Activated CD4-positive, alpha-beta T cell treated with anti-CD3 and anti-CD28 coated beads, Interleukin-2, amount 10 ng/mL, durations not matched to agents 7 days and 5 days (primary cell): ENCODE measurements at regions not wholly inside any gene's neighbourhood (a gene's known extent, or its start where the extent isn't known, plus 50 kb on each side); places are given as distances from the start of the nearest gene placed in this dataset.
"Not testable (repeated sequence)": the region's sequence is repeated elsewhere in the genome, so short reads cannot be mapped to it uniquely, and the experiment has no call there.

ENCODE experiments used
- CTCF ChIA-PET: fragments of 350-600 bp; sonication (Branson Sonifier 250); formaldehyde crosslinking; loops from one replicate; lab custom pipeline; 2021; ENCODE audit warnings: antibody characterized with exemption; lab: Charles Lee
- POLR2A ChIA-PET: fragments of 350-600 bp; sonication (Branson Sonifier 250); formaldehyde crosslinking; loops from one replicate; lab custom pipeline; 2021; ENCODE audit warnings: antibody characterized with exemption; lab: Charles Lee
- DNase-seq: peaks from one replicate; pipeline ENCODE4 v3.0.0-alpha.2; 2020
- H3K27ac Mint-ChIP-seq: one replicate; pipeline ENCODE4 v1.8.0; 2021; ENCODE audit warnings: mild to moderate bottlenecking, moderate library complexity, mixed read lengths
- H3K27me3 Mint-ChIP-seq: one replicate; pipeline ENCODE4 v1.8.0; 2021; ENCODE audit warnings: mixed read lengths
- H3K36me3 Mint-ChIP-seq: one replicate; pipeline ENCODE4 v1.8.0; 2021; ENCODE audit warnings: low read depth, mixed read lengths
- H3K4me1 Mint-ChIP-seq: one replicate; pipeline ENCODE4 v1.8.0; 2021; ENCODE audit warnings: mixed read lengths
- H3K4me3 Mint-ChIP-seq: one replicate; pipeline ENCODE4 v1.8.0; 2021; ENCODE audit warnings: mild to moderate bottlenecking, moderate library complexity, mixed read lengths
- H3K9me3 Mint-ChIP-seq: one replicate; pipeline ENCODE4 v1.8.0; 2021; ENCODE audit warnings: mixed read lengths

DNA sequence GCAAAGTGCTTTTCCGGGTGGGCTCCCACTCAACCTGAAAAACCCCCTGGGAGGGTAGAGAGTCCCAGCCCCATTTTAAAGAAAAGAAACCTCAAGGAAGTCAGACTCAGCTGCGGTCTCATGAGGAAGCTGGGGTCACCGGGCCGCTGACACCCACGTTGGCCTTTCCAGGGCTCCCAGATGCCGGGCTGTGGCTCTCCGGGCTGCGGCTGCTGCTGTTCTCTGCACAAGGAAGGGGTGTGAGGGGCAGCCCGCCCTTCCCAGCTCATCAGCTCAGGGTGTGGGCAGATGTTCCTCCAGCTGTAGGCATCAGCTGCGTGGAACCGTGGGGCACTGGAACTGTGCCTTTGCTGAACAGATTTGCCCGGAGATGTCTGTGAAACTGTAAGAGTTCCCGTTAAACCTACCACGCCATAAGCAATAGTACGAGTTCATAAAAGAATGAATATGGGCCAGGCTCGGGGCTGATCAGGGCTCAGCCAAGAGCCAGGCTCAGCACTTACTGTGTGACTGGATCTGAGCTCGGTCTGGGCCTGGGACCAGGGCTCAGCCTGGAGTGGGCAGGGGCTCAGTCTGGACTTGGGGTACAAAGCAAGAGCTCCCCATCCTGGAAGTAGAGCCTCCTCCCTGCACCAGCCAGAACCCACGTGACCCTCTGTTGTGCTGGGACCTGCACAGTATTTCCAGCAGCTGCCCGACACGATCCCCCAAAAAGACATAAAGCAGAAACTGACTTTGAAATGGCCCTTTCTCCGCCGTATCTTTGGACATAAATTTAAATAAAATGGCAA is 130.2 kb upstream of the PPP1R26 start:
- no peaks in the 10 kb centered on the region for H3K36me3 Mint-ChIP-seq
- no peak for DNase-seq
- H3K27ac Mint-ChIP-seq = no peak overlapping the region
- no peak overlapping the region for H3K4me3 Mint-ChIP-seq
- ChIA-PET POLR2A (interaction anchor here (0.5 kb wide), 1 partner anchor 507 kb away, joined by 3 read pairs; no protein-coding TSS in a partner anchor), CTCF (no interaction called here)
- no peaks in the 10 kb centered on the region for H3K4me1 Mint-ChIP-seq
- H3K9me3 Mint-ChIP-seq = no peaks in the 10 kb centered on the region
- H3K27me3 Mint-ChIP-seq = no peaks in the 10 kb centered on the region

DNA sequence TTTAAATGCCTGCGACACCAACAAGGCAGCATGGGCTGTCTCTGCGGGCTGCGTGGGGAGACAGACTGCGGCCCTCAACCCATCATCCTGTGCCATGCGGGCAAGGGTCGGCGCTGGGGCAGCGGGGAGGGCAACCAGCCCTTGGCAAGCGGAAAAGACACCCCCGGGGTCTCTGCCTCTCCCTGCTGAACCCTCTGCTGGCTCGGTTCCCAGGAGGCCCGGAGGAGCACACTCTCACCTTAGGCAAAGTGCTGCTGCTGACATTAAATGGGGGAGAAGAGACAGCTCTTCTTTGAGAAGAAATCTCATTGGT is 129.6 kb upstream of the PPP1R26 start:
- DNase-seq = no peak
- H3K9me3 Mint-ChIP-seq = no peaks in the 10 kb centered on the region
- no peaks in the 10 kb centered on the region for H3K27me3 Mint-ChIP-seq
- no peak overlapping the region for H3K27ac Mint-ChIP-seq
- POLR2A ChIA-PET = no interaction called here
- H3K4me1 Mint-ChIP-seq = no peaks in the 10 kb centered on the region
- no peaks in the 10 kb centered on the region for H3K36me3 Mint-ChIP-seq
- H3K4me3 Mint-ChIP-seq = no peak overlapping the region
- CTCF ChIA-PET = no interaction called here

- no peak for DNase-seq
- Mint-ChIP-seq H3K4me1 (no peaks in the 10 kb centered on the region), H3K36me3 (no peaks in the 10 kb centered on the region), H3K27me3 (no peaks in the 10 kb centered on the region), H3K4me3 (no peak overlapping the region), H3K9me3 (no peaks in the 10 kb centered on the region), H3K27ac (no peak overlapping the region)
- ChIA-PET CTCF (no interaction called here), POLR2A (no interaction called here)
Observed at GRCh38 chr9:135353935-135354334, 125.6 kb upstream of the PPP1R26 start.

DNA sequence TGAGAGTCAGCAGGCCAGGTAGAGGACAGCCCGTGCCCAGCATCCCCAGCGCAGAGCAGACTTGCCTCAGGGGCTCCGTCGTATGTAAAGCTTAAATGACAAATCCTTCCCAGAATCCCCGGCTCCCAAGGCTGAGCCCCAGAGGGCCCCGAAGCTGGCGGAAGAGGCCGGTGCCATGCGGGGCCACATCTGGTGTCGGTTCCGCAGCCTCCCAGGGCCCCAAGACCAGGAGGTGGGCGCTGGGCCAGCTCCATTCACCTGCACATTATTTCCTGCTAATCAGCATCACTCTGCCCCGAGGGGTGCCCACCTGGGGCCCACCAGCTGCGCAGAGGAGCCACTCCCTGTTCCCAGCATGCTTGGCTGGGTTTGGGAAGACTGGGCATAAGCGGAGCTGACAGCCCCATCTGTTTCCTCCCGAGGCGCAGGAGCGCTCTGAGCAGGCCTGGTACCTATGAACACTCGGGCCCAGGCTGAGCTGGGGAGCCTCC is 124.0 kb upstream of the PPP1R26 start:
- DNase-seq = no peak
- ChIA-PET POLR2A (no interaction called here), CTCF (no interaction called here)
- Mint-ChIP-seq H3K4me1 (peaks cover 14% of the 10 kb centered on the region), H3K9me3 (no peaks in the 10 kb centered on the region), H3K27me3 (no peaks in the 10 kb centered on the region), H3K4me3 (no peak overlapping the region), H3K36me3 (no peaks in the 10 kb centered on the region), H3K27ac (no peak overlapping the region)

- POLR2A ChIA-PET = no interaction called here
- no peaks in the 10 kb centered on the region for H3K9me3 Mint-ChIP-seq
- no peaks in the 10 kb centered on the region for H3K36me3 Mint-ChIP-seq
- H3K4me1 Mint-ChIP-seq = peaks cover 18% of the 10 kb centered on the region
- no peak for DNase-seq
- no peak overlapping the region for H3K27ac Mint-ChIP-seq
- no peak overlapping the region for H3K4me3 Mint-ChIP-seq
- CTCF ChIA-PET = no interaction called here
- no peaks in the 10 kb centered on the region for H3K27me3 Mint-ChIP-seq
Observed at GRCh38 chr9:135356021-135356420, 123.6 kb upstream of the PPP1R26 start.

DNA sequence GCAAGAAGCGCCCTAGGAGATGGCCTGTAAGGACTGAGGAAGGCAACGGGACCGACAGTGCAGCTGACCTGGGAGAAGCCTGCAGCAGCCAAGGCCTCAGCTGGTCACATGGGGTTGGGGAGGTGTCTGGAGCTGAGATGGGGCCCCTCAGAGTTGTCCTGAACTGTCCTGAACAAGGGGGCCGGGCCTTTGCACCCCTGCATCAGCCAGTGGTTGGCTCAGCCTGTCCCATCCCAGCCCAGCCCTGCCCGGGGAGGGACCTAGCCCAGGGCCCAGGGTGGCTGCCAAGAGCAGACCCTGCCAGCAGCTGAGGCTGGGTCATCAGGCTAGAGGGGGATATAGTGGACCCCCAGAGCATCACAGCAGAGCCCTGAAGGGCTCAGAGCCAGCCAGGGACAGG is 122.8 kb upstream of the PPP1R26 start:
- H3K27ac Mint-ChIP-seq = peak overlapping the region; percentile 36
- H3K4me3 Mint-ChIP-seq = no peak overlapping the region
- no peaks in the 10 kb centered on the region for H3K9me3 Mint-ChIP-seq
- ChIA-PET POLR2A (no interaction called here), CTCF (no interaction called here)
- DNase-seq = no peak
- H3K27me3 Mint-ChIP-seq = no peaks in the 10 kb centered on the region
- no peaks in the 10 kb centered on the region for H3K36me3 Mint-ChIP-seq
- H3K4me1 Mint-ChIP-seq = peaks cover 18% of the 10 kb centered on the region

- no peak overlapping the region for H3K4me3 Mint-ChIP-seq
- DNase-seq = no peak
- POLR2A ChIA-PET = no interaction called here
- CTCF ChIA-PET = no interaction called here
- H3K27me3 Mint-ChIP-seq = no peaks in the 10 kb centered on the region
- H3K4me1 Mint-ChIP-seq = peaks cover 18% of the 10 kb centered on the region
- H3K9me3 Mint-ChIP-seq = no peaks in the 10 kb centered on the region
- H3K27ac Mint-ChIP-seq = no peak overlapping the region
- no peaks in the 10 kb centered on the region for H3K36me3 Mint-ChIP-seq
Observed at GRCh38 chr9:135357863-135358551, 121.6 kb upstream of the PPP1R26 start.

DNA sequence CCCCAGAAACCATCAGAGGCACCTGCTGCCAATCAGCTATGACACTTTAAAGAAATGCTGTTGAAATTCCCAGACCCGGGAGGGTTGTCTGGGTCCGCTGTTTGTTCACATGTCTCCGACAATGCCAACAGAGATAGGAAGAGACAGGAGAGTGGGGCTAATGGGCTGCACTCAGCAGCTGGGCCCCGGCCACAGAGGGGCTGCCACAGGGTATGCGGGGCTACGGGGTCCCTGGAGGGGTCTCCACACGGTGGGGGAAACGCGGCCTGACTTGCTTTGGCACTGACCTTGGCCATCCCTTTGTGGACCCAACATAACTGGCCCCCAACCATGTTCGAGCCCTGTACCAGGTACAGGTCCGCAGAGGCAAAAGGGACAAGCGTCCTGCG is 121.0 kb upstream of the PPP1R26 start:
- DNase-seq = no peak
- peaks cover 18% of the 10 kb centered on the region for H3K4me1 Mint-ChIP-seq
- no peak overlapping the region for H3K4me3 Mint-ChIP-seq
- H3K36me3 Mint-ChIP-seq = no peaks in the 10 kb centered on the region
- H3K9me3 Mint-ChIP-seq = no peaks in the 10 kb centered on the region
- no peaks in the 10 kb centered on the region for H3K27me3 Mint-ChIP-seq
- CTCF ChIA-PET = no interaction called here
- POLR2A ChIA-PET = no interaction called here
- H3K27ac Mint-ChIP-seq = no peak overlapping the region

DNA sequence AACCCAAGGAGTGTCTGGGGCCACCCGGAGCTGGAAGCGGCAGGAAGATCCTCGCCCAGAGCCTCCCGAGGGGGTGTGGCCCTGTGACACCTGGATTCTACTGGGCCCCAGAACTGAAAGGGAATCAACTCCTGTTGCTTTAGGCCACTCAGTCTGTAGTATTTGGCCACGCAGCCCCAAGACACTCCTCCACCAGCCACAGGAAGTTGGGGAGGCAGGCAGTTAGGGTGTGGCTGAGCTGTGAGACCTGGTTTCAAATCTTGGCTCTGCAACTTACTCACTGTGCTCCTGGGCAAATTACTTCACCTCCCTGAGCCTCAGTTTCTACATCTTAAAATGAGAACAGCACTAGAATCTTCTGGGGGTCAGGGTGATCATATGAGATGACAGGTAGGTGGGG is 119.8 kb upstream of the PPP1R26 start:
- Mint-ChIP-seq H3K9me3 (no peaks in the 10 kb centered on the region), H3K4me1 (peaks cover 18% of the 10 kb centered on the region), H3K4me3 (peak overlapping the region; percentile 2), H3K27me3 (no peaks in the 10 kb centered on the region), H3K36me3 (no peaks in the 10 kb centered on the region), H3K27ac (peak overlapping the region; percentile 88)
- CTCF ChIA-PET = no interaction called here
- peak; percentile 46 for DNase-seq
- POLR2A ChIA-PET = no interaction called here

GRCh38 chr9:135360617-135361016 is 119.0 kb upstream of the PPP1R26 start:
- ChIA-PET CTCF (no interaction called here), POLR2A (interaction anchor here (0.5 kb wide), 1 partner anchor 794 kb away, joined by 4 read pairs; no protein-coding TSS in a partner anchor)
- Mint-ChIP-seq H3K4me3 (no peak overlapping the region), H3K27ac (peak overlapping the region; percentile 88), H3K36me3 (no peaks in the 10 kb centered on the region), H3K4me1 (peaks cover 18% of the 10 kb centered on the region), H3K27me3 (no peaks in the 10 kb centered on the region), H3K9me3 (no peaks in the 10 kb centered on the region)
- DNase-seq = no peak

DNA sequence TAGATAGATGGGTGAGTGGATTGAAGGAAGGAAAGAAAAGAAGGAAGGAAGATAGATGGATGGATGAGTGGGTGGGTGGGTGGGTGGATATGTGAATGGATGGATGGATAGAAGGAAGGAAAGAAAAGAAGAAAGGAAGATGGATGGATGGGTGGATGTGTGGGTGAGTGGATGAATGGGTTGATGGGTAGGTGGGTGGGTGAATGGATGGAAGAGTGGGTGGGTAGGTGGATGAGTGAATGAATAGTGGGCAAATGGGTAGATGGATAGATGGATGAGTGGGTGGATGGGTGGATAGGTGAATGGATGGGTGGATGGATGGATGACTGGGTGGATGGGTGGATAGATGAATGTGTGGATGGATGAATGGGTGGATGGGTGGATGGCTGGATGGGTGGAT is 117.9 kb upstream of the PPP1R26 start:
- CTCF ChIA-PET, DNase-seq, H3K27ac Mint-ChIP-seq, H3K36me3 Mint-ChIP-seq, POLR2A ChIA-PET, H3K4me3 Mint-ChIP-seq, H3K9me3 Mint-ChIP-seq, H3K27me3 Mint-ChIP-seq: not testable (repeated sequence)
- peaks cover 18% of the 10 kb centered on the region for H3K4me1 Mint-ChIP-seq

- no peak for DNase-seq
- Mint-ChIP-seq H3K36me3 (no peaks in the 10 kb centered on the region), H3K9me3 (no peaks in the 10 kb centered on the region), H3K4me1 (peaks cover 18% of the 10 kb centered on the region), H3K4me3 (no peak overlapping the region), H3K27ac (no peak overlapping the region), H3K27me3 (no peaks in the 10 kb centered on the region)
- CTCF ChIA-PET = no interaction called here
- POLR2A ChIA-PET = no interaction called here
Observed at GRCh38 chr9:135363596-135363995, 116.0 kb upstream of the PPP1R26 start.

DNA sequence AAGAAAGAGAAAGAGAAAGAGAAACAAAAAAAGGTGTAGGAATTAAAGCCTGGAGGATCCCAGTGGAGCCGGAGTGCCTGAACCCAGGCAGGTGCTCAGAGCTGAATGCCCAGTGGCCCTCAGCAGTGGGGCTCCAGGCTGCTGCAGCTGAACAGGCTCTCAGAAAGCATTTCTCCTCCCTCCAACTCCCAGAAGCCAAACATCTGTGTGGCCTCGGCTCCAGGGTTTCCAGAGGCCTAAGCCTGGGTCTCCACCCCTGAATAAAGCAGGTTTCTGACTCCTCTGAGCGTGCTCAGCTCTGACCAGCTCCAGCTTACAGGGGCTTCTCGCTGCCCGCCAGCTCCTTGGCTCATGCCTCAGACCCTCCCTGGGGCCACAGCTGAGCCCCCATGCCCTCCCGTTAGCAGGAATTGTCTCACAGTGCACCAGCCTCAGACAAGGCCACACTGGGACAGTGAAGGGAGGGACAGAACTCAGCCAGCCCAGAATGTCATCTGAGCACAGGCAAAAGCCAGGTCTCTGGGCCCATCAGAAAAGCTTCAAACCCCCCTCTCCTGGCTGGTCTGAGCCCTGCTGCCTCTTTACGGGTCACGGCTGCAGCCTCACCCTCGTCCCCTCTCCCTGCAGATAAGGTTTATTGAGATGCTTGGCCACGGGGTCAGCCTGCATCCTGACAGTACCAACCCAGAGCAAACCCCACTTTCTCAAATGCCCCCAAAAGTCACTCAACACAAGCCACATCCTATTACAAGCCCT is 114.4 kb upstream of the PPP1R26 start:
- Mint-ChIP-seq H3K4me1 (peaks cover 6% of the 10 kb centered on the region), H3K9me3 (no peaks in the 10 kb centered on the region), H3K4me3 (no peak overlapping the region), H3K27ac (no peak overlapping the region), H3K27me3 (no peaks in the 10 kb centered on the region), H3K36me3 (no peaks in the 10 kb centered on the region)
- CTCF ChIA-PET = no interaction called here
- DNase-seq = no peak
- POLR2A ChIA-PET = no interaction called here
